ENCODE measurements at regions not wholly inside any gene's neighbourhood (a gene's known extent, or its start where the extent isn't known, plus 50 kb on each side); places are given as distances from the start of the nearest gene placed in this dataset.
"Not testable (repeated sequence)": the region's sequence is repeated elsewhere in the genome, so short reads cannot be mapped to it uniquely, and the experiment has no call there.

DNA sequence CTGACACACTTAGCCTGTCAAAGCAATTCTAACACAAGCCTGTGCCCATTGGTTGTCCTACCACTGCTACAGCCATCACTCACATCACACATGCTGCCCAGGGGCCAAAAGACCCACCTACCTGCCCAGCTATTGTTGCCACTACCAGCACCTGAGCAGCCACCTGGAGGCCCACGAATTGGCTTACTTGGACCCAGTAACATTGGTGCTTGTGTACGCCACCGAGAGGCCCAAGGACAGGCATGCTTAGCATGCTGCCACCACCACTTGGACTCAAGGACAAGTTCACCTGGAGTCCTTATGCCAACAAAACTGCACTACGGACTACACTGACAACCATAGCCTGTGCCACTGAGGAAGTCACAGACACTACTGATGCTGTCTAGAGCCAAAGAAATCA lies 221.1 kb downstream of the SLC38A4 start:
- TF ChIP-seq, protein P1, sequence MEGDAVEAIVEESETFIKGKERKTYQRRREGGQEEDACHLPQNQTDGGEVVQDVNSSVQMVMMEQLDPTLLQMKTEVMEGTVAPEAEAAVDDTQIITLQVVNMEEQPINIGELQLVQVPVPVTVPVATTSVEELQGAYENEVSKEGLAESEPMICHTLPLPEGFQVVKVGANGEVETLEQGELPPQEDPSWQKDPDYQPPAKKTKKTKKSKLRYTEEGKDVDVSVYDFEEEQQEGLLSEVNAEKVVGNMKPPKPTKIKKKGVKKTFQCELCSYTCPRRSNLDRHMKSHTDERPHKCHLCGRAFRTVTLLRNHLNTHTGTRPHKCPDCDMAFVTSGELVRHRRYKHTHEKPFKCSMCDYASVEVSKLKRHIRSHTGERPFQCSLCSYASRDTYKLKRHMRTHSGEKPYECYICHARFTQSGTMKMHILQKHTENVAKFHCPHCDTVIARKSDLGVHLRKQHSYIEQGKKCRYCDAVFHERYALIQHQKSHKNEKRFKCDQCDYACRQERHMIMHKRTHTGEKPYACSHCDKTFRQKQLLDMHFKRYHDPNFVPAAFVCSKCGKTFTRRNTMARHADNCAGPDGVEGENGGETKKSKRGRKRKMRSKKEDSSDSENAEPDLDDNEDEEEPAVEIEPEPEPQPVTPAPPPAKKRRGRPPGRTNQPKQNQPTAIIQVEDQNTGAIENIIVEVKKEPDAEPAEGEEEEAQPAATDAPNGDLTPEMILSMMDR (conservative IDR thresholded peaks at IDR 0.05): no peak
- H3K27me3 Mint-ChIP-seq (ENCODE audit: low read depth): no peaks in the 10 kb centered on the region
- peaks cover 5% of the 10 kb centered on the region for H3K36me3 Mint-ChIP-seq (ENCODE audit: low read depth)
- no peaks in the 10 kb centered on the region for H3K4me1 Mint-ChIP-seq
- peaks cover 9% of the 10 kb centered on the region for H3K9me3 Mint-ChIP-seq
- H3K27ac Mint-ChIP-seq (ENCODE audit: unreplicated experiment): no peak overlapping the region
- no peak for DNase-seq (ENCODE audit: low read depth, low spot score)
- no peak overlapping the region for H3K4me3 Mint-ChIP-seq

GRCh38 chr12:46603776-46604456 lies 221.9 kb downstream of the SLC38A4 start:
- no peak for DNase-seq (ENCODE audit: low read depth, low spot score)
- Mint-ChIP-seq H3K36me3 (ENCODE audit: low read depth) (peaks cover 5% of the 10 kb centered on the region), H3K4me3 (no peak overlapping the region), H3K27me3 (ENCODE audit: low read depth) (no peaks in the 10 kb centered on the region), H3K4me1 (no peaks in the 10 kb centered on the region), H3K27ac (ENCODE audit: unreplicated experiment) (no peak overlapping the region), H3K9me3 (peaks cover 12% of the 10 kb centered on the region)
- TF ChIP-seq, protein P1 (conservative IDR thresholded peaks at IDR 0.05): no peak

DNA sequence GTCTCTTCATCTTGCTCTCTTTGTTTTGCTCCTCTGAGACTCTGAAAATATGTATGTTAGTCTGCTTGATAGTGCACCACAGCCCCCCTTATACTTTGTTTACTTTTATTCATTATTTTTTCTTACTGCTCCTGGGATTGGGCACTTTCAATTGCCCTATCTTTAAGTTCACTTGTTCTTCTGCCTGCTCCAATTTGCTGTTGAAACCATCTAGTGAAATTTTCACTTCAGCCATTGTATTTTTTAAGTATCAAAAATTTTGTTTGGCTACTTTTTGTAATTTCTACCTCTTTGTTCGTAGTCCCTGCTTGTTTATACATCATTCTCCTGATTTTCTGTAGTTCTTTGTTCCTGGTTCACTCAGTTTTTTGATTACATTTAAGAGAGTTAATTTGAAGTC lies 223.3 kb downstream of the SLC38A4 start:
- H3K27me3 Mint-ChIP-seq (ENCODE audit: low read depth): no peaks in the 10 kb centered on the region
- no peak overlapping the region for H3K4me3 Mint-ChIP-seq
- no peaks in the 10 kb centered on the region for H3K4me1 Mint-ChIP-seq
- H3K9me3 Mint-ChIP-seq: peaks cover 12% of the 10 kb centered on the region
- H3K27ac Mint-ChIP-seq (ENCODE audit: unreplicated experiment): no peak overlapping the region
- DNase-seq (ENCODE audit: low read depth, low spot score): no peak
- TF ChIP-seq, protein P1 (conservative IDR thresholded peaks at IDR 0.05): no peak
- H3K36me3 Mint-ChIP-seq (ENCODE audit: low read depth): peaks cover 9% of the 10 kb centered on the region

GRCh38 chr12:46590991-46591703 lies 218.6 kb upstream of the SLC38A2 start:
- Mint-ChIP-seq H3K4me1 (peaks cover 16% of the 10 kb centered on the region), H3K27ac (ENCODE audit: unreplicated experiment) (peak overlapping the region; percentile 6), H3K9me3 (peaks cover 20% of the 10 kb centered on the region), H3K27me3 (ENCODE audit: low read depth) (no peaks in the 10 kb centered on the region), H3K36me3 (ENCODE audit: low read depth) (peaks cover 17% of the 10 kb centered on the region), H3K4me3 (no peak overlapping the region)
- TF ChIP-seq, protein P1 (conservative IDR thresholded peaks at IDR 0.05): no peak
- DNase-seq (ENCODE audit: low read depth, low spot score): no peak

DNA sequence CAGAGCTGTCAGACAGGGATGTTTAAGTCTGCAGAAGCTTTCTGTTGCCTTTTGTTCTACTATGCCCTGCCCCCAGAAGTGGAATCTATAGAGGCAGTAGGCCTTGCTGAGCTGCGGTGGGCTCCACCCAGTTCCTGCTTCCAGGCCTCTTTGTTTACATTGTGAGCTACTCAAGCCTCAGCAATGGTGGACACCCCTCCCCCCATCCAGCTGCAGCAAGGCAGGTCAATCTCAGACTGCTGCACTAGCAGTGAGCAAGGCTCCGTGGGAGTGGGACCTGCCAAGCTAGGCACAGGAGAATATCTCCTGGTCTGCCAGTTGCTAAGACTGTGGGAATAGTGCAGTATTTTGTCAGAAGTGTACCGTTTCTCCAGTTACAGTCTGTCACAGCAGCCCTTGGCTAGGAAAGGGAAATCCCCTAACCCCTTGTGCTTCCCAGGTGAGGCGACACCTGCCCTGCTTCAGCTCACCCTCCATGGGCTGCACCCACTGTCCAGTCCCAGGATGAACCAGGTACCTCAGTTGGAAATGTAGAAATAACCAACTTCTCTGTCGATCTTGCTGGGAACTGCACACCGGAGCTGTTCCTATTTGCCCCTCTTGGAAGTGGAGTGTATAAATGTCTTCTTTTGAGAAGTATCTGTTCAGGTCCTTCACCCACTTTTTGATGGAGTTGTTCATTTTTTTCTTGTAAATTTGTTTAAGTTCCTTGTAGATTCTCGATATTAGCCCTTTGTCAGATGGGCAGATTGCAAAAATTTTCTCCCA lies 213.5 kb upstream of the SLC38A2 start:
- no peaks in the 10 kb centered on the region for H3K27me3 Mint-ChIP-seq (ENCODE audit: low read depth)
- peak; percentile 45 for DNase-seq (ENCODE audit: low read depth, low spot score)
- peak overlapping the region; percentile 59 for H3K4me3 Mint-ChIP-seq
- TF ChIP-seq, protein P1 (conservative IDR thresholded peaks at IDR 0.05): no peak
- peaks cover 29% of the 10 kb centered on the region for H3K4me1 Mint-ChIP-seq
- peaks cover 42% of the 10 kb centered on the region for H3K9me3 Mint-ChIP-seq
- H3K27ac Mint-ChIP-seq (ENCODE audit: unreplicated experiment): peak overlapping the region; percentile 57
- H3K36me3 Mint-ChIP-seq (ENCODE audit: low read depth): peaks cover 41% of the 10 kb centered on the region

DNA sequence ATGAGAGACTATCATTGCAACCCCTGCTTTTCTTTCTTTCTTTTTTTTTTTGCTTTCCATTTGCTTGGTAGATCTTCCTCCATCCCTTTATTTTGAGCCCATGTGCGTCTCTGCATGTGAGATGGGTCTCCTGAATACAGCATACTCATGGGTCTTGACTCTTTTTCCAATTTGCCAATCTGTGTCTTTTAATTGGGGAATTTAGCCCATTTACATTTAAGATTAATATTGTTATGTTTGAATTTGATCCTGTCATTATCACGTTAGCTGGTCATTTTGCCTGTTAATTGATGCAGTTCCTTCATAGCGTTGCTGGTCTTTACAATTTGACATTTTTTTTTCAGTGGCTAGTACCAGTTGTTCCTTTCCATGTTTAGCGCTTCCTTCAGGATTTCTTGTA lies 211.5 kb upstream of the SLC38A2 start:
- H3K4me3 Mint-ChIP-seq: not testable (repeated sequence)
- Mint-ChIP-seq H3K9me3 (peaks cover 40% of the 10 kb centered on the region), H3K36me3 (ENCODE audit: low read depth) (peaks cover 38% of the 10 kb centered on the region)

DNA sequence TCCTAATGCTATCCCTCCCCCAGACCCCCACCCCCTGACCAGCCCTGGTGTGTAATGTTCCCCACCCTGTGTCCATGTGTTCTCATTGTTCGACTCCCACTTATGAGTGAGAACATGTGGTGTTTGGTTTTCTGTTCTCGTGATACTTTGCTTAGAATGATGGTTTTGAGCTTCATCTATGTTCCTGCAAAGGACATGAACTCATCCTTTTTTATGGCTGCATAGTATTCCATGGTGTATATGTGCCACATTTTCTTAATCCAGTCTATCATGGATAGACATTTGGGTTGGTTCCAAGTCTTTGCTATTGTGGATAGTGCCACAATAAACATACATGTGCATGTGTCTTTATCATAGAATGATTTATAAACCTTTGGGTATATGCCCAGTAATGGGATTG lies 209.4 kb upstream of the SLC38A2 start:
- H3K27me3 Mint-ChIP-seq (ENCODE audit: low read depth): not testable (repeated sequence)

More for the DNA sequence above, 211.5 kb upstream of the SLC38A2 start:
- not testable (repeated sequence) for H3K27me3 Mint-ChIP-seq (ENCODE audit: low read depth); H3K27ac Mint-ChIP-seq (ENCODE audit: unreplicated experiment); DNase-seq (ENCODE audit: low read depth, low spot score)
- peaks cover 29% of the 10 kb centered on the region for H3K4me1 Mint-ChIP-seq

More for the DNA sequence above, 209.4 kb upstream of the SLC38A2 start:
- peaks cover 30% of the 10 kb centered on the region for H3K9me3 Mint-ChIP-seq
- H3K4me3 Mint-ChIP-seq; DNase-seq (ENCODE audit: low read depth, low spot score); H3K27ac Mint-ChIP-seq (ENCODE audit: unreplicated experiment): not testable (repeated sequence)
- peaks cover 20% of the 10 kb centered on the region for H3K4me1 Mint-ChIP-seq
- peaks cover 31% of the 10 kb centered on the region for H3K36me3 Mint-ChIP-seq (ENCODE audit: low read depth)
